GM12864 (cell line): ENCODE measurements at regions not wholly inside any gene's neighbourhood (a gene's known extent, or its start where the extent isn't known, plus 50 kb on each side); places are given as distances from the start of the nearest gene placed in this dataset.

ENCODE experiments used
- DNase-seq: peaks from one replicate; pipeline ENCODE4 v3.0.0-alpha.2; 2011; ENCODE audit warnings: low read depth
- H3K4me3 ChIP-seq: 2 replicates; pipeline ENCODE4 v1.5.1; 2011; ENCODE audit warnings: mild to moderate bottlenecking, low read depth, low read length, control low read depth
- CTCF ChIP-seq: IDR thresholded peaks from 2 replicates; pipeline ENCODE4 v1.5.1; 2011; ENCODE audit warnings: low read depth, mild to moderate bottlenecking, moderate library complexity, low read length, control low read depth, inconsistent platforms; ENCODE audit errors: missing control alignments

GRCh38 chr11:109275931-109276330 lies 146.1 kb upstream of the C11orf87 start:
- H3K4me3 ChIP-seq: no peak overlapping the region
- no peak for TF ChIP-seq CTCF
- DNase-seq: no peak

- no peak for TF ChIP-seq CTCF
- H3K4me3 ChIP-seq: no peak overlapping the region
- no peak for DNase-seq
These were observed 136.5 kb upstream of the C11orf87 start for GRCh38 chr11:109285465-109285864.

- TF ChIP-seq CTCF: no peak
- no peak for DNase-seq
- no peak overlapping the region for H3K4me3 ChIP-seq
These were observed 130.4 kb upstream of the C11orf87 start for GRCh38 chr11:109291553-109291952.

GRCh38 chr11:109298865-109299264 lies 123.1 kb upstream of the C11orf87 start:
- no peak for DNase-seq
- TF ChIP-seq CTCF: no peak
- no peak overlapping the region for H3K4me3 ChIP-seq

- H3K4me3 ChIP-seq: no peak overlapping the region
- no peak for DNase-seq
- TF ChIP-seq CTCF: no peak
These were observed 121.8 kb upstream of the C11orf87 start for GRCh38 chr11:109300211-109300610.

GRCh38 chr11:109302591-109303334 lies 119.2 kb upstream of the C11orf87 start:
- DNase-seq: no peak
- TF ChIP-seq CTCF: no peak
- no peak overlapping the region for H3K4me3 ChIP-seq

- no peak for TF ChIP-seq CTCF
- DNase-seq: no peak
- no peak overlapping the region for H3K4me3 ChIP-seq
These were observed 118.6 kb upstream of the C11orf87 start for GRCh38 chr11:109303342-109303741.
